WI38 (cell line): ENCODE measurements at regions not wholly inside any gene's neighbourhood (a gene's known extent, or its start where the extent isn't known, plus 50 kb on each side); places are given as distances from the start of the nearest gene placed in this dataset.
"Not testable (repeated sequence)": the region's sequence is repeated elsewhere in the genome, so short reads cannot be mapped to it uniquely, and the experiment has no call there.

Experiments
- H3K4me3 ChIP-seq: 2 replicates; pipeline ENCODE4 v1.5.1; 2011; ENCODE audit warnings: low read depth, mild to moderate bottlenecking, control low read depth, low read length
- TF ChIP-seq, protein P1 (sequence below): IDR thresholded peaks from 2 replicates; pipeline ENCODE4 v1.5.1; 2012; ENCODE audit warnings: low read depth, mild to moderate bottlenecking, control low read depth, low read length

DNA sequence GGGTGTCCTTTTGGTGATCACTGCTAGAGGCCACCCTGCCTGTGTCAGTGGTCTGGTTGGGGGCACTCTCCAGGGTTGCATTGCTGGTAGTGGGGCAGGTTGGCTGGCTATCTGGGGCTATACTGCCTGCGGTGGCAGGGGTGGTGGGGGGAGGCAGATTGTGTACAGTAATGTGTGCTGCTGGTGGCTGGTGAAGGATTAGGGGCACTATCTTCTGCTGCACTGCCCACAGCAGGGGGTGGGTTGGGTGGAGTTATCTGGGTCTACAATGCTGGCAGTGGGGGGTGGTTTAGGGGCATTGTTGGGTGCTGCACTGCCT is 204.0 kb upstream of the WSB1 start:
- H3K4me3 ChIP-seq, result no peak overlapping the region

DNA sequence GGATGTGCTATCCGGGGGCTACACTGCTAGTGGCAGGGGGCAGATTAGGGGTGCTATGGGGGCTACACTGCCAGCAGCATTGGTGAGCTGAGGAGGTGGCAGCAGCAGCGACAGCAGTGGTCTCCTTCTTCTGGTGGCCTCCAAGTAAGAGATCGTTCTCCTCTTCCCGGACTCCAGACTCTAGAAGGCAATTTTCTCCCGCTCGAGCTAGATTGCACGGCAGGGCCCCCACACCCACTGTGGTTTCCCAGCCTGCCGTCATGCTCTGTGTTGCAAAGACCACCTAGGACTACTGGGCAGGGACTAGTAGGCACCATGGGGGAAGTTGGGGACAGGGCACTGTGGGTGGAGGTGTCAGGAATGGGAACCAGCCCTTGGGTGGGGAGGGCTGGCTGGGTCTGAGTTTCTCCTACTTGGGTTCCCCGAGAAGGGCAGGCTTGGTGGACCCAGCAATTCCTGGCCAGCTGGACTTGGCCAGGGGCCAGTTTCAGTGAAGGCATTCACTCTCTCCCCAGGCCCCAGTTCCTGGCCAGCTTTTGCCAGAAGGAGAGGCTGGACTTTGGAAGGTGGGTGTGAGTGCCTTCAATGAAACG is 203.4 kb upstream of the WSB1 start:
- not testable (repeated sequence) for H3K4me3 ChIP-seq

More for the DNA sequence above, 204.0 kb upstream of the WSB1 start:
- TF ChIP-seq, protein P1, sequence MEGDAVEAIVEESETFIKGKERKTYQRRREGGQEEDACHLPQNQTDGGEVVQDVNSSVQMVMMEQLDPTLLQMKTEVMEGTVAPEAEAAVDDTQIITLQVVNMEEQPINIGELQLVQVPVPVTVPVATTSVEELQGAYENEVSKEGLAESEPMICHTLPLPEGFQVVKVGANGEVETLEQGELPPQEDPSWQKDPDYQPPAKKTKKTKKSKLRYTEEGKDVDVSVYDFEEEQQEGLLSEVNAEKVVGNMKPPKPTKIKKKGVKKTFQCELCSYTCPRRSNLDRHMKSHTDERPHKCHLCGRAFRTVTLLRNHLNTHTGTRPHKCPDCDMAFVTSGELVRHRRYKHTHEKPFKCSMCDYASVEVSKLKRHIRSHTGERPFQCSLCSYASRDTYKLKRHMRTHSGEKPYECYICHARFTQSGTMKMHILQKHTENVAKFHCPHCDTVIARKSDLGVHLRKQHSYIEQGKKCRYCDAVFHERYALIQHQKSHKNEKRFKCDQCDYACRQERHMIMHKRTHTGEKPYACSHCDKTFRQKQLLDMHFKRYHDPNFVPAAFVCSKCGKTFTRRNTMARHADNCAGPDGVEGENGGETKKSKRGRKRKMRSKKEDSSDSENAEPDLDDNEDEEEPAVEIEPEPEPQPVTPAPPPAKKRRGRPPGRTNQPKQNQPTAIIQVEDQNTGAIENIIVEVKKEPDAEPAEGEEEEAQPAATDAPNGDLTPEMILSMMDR, result no peak

DNA sequence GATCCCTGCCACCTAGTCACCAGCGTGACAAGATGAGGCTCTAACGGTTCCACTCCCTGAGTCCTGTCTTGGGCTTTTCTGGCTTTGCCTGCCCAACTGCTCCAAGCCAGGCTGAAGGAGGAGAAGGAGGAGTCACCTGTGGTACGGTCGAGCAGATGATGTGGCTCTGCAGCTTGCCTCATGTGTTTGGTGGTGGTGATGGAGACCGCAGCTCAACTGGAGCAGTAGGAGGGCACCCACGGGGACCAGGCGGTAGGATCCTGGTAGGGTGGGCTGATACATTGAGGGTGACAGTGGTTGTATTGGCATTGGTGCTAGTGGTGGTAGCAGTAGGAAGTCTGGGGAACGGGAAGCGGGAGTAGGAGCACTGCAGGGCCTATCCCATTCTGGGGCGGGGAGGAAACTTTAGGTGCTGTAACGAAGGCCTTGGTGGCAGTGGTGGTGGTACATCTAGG is 202.8 kb upstream of the WSB1 start:
- TF ChIP-seq, protein P1, result no peak
- no peak overlapping the region for H3K4me3 ChIP-seq

DNA sequence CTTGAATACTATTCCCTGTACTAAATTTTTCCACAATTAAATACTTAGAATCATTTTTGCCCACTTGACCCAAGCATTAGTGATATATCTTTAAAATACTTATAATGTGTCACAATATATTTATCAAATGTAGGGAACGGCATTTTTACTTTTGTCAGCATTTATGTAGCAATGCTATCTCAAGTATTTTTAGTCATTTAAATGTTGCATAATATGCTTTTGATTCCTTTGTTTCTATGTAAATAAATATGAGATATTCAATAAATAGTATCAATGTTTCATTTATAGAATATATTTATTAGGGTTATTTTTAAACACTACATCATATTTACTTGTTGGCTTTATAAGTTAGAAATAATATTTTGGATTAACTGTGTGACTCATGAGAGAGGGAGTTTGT is 199.7 kb upstream of the WSB1 start:
- H3K4me3 ChIP-seq, result not testable (repeated sequence)

DNA sequence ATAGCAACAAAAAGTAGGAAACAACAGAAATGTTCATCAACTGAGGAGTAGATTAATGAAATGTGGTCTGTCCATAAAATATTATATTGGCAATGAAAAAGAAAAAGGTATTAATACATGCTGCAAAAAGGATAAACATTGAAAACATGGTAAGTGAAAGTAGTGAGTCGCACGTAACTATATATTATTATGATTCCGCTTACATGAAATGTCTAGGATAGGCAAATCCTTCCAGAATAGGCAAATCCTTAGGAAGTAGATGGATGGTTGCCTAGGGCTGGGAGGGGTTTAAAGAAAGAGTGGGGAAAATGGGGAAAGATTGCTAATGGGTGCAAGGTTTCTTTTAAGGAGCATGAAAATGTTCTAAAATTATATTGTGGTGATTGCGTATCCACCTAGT is 198.1 kb upstream of the WSB1 start:
- H3K4me3 ChIP-seq, result not testable (repeated sequence)

DNA sequence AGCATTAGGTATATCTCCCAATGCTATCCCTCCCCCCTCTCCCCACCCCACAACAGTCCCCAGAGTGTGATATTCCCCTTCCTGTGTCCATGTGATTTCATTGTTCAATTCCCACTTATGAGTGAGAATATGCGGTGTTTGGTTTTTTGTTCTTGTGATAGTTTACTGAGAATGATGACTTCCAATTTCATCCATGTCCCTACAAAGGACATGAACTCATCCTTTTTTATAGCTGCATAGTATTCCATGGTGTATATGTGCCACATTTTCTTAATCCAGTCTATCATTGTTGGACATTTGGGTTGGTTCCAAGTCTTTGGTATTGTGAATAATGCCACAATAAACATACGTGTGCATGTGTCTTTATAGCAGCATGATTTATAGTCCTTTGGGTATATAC is 194.6 kb upstream of the WSB1 start:
- not testable (repeated sequence) for H3K4me3 ChIP-seq

DNA sequence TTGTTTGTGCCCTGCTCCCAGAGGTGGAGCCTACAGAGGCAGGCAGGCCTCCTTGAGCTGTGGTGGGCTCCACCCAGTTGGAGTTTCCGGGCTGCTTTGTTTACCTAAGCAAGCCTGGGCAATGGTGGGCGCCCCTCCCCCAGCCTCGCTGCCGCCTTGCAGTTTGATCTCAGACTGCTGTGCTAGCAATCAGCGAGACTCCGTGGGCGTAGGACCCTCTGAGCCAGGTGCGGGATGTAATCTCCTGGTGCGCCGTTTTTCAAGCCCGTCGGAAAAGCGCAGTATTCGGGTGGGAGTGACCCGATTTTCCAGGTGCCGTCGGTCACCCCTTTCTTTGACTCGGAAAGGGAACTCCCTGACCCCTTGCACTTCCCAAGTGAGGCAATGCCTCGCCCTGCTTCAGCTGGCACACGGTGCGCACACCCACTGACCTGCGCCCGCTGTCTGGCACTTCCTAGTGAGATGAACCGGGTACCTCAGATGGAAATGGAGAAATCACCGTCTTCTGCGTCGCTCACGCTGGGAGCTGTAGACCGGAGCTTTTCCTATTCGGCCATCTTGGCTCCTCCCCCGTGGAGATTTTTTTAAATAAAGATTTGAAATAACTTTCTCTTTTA is 189.2 kb upstream of the WSB1 start:
- not testable (repeated sequence) for H3K4me3 ChIP-seq

DNA sequence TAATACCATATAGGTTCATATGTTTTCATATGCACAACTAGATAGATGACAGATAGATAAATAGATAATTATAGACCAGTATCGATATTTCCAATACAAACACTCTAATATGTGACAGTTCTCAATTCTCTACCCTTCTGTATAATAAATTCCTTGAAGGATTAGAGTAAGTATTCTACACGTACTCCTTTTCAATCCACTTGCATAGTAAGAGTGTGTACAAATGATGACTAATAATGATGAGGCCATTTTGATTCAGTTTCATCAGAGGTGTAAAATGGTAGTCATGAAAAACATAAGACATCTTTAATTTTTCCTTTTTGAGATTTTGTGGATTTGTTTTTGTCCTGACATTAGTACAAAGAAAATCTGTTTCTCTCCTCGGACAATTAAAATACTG is 188.3 kb upstream of the WSB1 start:
- no peak overlapping the region for H3K4me3 ChIP-seq
- TF ChIP-seq, protein P1, result no peak

DNA sequence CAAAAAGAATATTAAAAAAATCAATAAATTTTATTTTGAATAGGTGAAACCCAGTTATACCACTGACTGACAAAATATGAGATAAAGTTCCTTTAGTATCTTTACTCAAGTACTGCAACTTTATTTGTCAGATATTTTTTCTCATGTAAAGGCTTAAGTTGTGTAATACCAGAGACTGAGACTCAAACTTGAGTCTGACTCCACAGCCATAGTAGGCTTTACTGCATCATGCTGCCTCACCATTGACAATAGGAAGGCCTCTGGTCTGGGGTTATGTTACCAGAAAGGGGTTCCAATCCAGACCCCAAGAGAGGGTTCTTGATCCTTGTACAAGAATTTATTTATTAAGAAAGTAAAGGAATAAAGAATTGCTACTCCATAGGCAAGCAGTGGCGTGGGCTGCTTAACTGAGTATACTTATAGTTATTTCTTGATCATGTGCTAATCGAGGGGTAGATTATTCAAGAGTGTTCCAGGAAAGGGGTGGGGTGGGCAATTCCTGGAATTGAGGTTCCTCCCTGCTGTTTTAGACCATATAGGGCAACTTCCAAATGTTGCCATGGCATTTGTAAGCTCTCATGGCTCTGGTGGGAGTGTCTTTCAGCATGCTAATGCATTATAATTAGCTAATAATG is 187.4 kb upstream of the WSB1 start:
- TF ChIP-seq, protein P1, result no peak
- no peak overlapping the region for H3K4me3 ChIP-seq

DNA sequence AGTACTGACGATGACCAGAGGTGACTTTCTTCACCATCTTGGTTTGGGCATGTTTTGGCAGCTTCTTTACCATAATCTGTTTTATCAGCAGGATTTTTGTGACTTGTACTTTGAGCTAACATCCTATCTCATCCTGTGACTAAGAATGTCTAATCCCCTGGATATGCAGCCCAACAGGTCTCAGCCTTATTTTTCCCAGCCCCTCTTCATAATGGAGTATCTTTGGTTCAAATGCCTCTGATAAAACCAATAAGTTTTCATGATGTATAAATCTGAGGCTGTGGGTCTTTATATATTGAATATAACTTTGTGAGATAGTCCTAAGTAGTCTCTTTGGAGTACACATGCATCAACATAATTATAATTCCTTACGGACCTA is 186.9 kb upstream of the WSB1 start:
- no peak overlapping the region for H3K4me3 ChIP-seq
- TF ChIP-seq, protein P1, result no peak

DNA sequence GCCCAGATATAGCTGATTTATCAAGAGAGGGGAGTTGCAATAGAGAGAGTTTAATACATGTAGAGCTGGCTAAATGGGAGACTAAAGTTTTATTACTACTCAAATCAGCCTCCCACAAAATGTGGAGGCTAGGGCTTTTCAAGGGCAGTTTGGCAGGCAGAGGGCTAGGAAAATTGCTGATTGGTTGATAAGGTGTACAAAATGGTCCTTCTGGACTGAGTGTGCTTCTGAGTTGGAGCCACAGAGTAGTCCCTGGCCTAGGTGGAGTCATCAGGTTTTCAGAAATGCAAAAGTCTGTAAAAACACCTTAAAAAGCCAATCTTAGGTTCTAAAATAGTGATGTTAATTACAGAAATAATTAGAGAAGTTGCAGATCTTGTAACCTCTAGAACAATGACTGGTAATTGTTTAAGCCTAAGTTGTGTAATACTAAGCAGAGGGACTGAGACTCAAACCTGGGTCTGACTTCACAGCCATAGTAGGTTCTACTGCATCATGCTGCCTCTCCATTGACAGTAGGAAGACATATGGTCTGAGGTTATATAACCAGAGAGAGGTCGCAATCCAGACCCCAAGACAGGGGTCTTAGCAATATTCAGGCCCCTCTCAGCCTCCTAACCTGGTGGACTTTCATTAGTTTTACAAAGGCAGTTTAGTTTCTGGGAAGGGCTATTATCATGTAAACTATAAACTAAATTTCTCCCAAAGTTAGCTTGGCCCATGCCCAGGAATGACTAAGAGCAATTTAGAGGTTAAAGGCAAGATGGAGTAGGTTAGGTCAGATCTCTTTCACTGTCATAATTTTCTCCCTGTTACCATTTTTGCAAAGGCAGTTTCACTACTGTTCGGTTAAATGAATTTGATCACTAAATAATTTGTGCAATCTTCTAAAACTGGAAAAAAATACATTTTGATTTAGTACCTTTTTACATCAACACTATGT is 186.3 kb upstream of the WSB1 start:
- H3K4me3 ChIP-seq, result not testable (repeated sequence)
